Ectodermal cell (in vitro differentiated cells): ENCODE measurements at regions not wholly inside any gene's neighbourhood (a gene's known extent, or its start where the extent isn't known, plus 50 kb on each side); places are given as distances from the start of the nearest gene placed in this dataset.

Experiments used
- H3K27ac ChIP-seq: 2 replicates; pipeline ENCODE4 v1.7.0; 2013; ENCODE audit warnings: mild to moderate bottlenecking, low read depth, low read length; ENCODE audit not compliant: insufficient read depth, poor library complexity, severe bottlenecking
- H3K27me3 ChIP-seq: 2 replicates; pipeline ENCODE4 v1.7.0; 2013; ENCODE audit warnings: mild to moderate bottlenecking, low read length; ENCODE audit not compliant: insufficient read depth, control insufficient read depth, poor library complexity, severe bottlenecking
- H3K36me3 ChIP-seq: one replicate; pipeline ENCODE4 v1.7.0; 2013; ENCODE audit warnings: low read length; ENCODE audit not compliant: control insufficient read depth, insufficient read depth
- H3K4me1 ChIP-seq: one replicate; pipeline ENCODE4 v1.7.0; 2013; ENCODE audit warnings: low read length; ENCODE audit not compliant: control insufficient read depth, insufficient read depth
- H3K4me3 ChIP-seq: 2 replicates; pipeline ENCODE4 v1.7.0; 2013; ENCODE audit warnings: low read depth, low read length, control low read depth; ENCODE audit not compliant: insufficient read depth
- H3K9me3 ChIP-seq: 2 replicates; pipeline ENCODE4 v1.7.0; 2013; ENCODE audit warnings: mild to moderate bottlenecking, low read length, moderate library complexity; ENCODE audit not compliant: control insufficient read depth
- WGBS, 2 experiments: methylation state at CpG; one replicate each; pipeline ENCODE4 v1.1.7; 2013; ENCODE audit warnings: missing lambda C conversion rate in 2 of 2; 5-methylcytosine and 5-hydroxymethylcytosine counted together

- H3K27ac ChIP-seq: no peak overlapping the region
- peaks cover 5% of the 10 kb centered on the region for H3K4me1 ChIP-seq
- H3K36me3 ChIP-seq: no peaks in the 10 kb centered on the region
- WGBS, 2 experiments: 89 to 93% methylated on average over 7 of the region's 7 CpGs
- no peak overlapping the region for H3K4me3 ChIP-seq
- H3K9me3 ChIP-seq: no peaks in the 10 kb centered on the region
- H3K27me3 ChIP-seq: no peaks in the 10 kb centered on the region
Observed at GRCh38 chr3:187914231-187914630, 169.0 kb upstream of the BCL6 start.

- H3K4me3 ChIP-seq: no peak overlapping the region
- H3K27ac ChIP-seq: no peak overlapping the region
- 26 to 36% methylated on average over 2 of the region's 2 CpGs for WGBS, 2 experiments
Observed at GRCh38 chr3:187916072-187916471, 170.8 kb upstream of the BCL6 start.

GRCh38 chr3:187918081-187918644 lies 172.9 kb upstream of the BCL6 start:
- no peaks in the 10 kb centered on the region for H3K9me3 ChIP-seq
- peaks cover 5% of the 10 kb centered on the region for H3K4me1 ChIP-seq
- H3K4me3 ChIP-seq: no peak overlapping the region
- 53 to 60% methylated on average over 3 to 4 of the region's 5 CpGs for WGBS, 2 experiments
- H3K27ac ChIP-seq: no peak overlapping the region
- no peaks in the 10 kb centered on the region for H3K36me3 ChIP-seq
- no peaks in the 10 kb centered on the region for H3K27me3 ChIP-seq

More at GRCh38 chr3:187916072-187916471, 170.8 kb upstream of the BCL6 start:
- H3K27me3 ChIP-seq: no peaks in the 10 kb centered on the region
- no peaks in the 10 kb centered on the region for H3K36me3 ChIP-seq
- no peaks in the 10 kb centered on the region for H3K9me3 ChIP-seq
- H3K4me1 ChIP-seq: peaks cover 5% of the 10 kb centered on the region

- Histone ChIP-seq H3K36me3 (no peaks in the 10 kb centered on the region), H3K4me3 (no peak overlapping the region), H3K27ac (no peak overlapping the region), H3K9me3 (no peaks in the 10 kb centered on the region), H3K4me1 (peaks cover 5% of the 10 kb centered on the region), H3K27me3 (no peaks in the 10 kb centered on the region)
- WGBS, 2 experiments: 93 to 94% methylated on average over 6 of the region's 6 CpGs
Observed at GRCh38 chr3:187919048-187919447, 173.8 kb upstream of the BCL6 start.

GRCh38 chr3:187919544-187919943 lies 174.3 kb upstream of the BCL6 start:
- Histone ChIP-seq H3K4me3 (no peak overlapping the region), H3K36me3 (no peaks in the 10 kb centered on the region), H3K27ac (no peak overlapping the region), H3K4me1 (peaks cover 5% of the 10 kb centered on the region), H3K27me3 (no peaks in the 10 kb centered on the region), H3K9me3 (no peaks in the 10 kb centered on the region)
- 83 to 87% methylated on average over 2 to 3 of the region's 3 CpGs for WGBS, 2 experiments

GRCh38 chr3:187920030-187920429 lies 174.8 kb upstream of the BCL6 start:
- no peaks in the 10 kb centered on the region for H3K9me3 ChIP-seq
- WGBS, 2 experiments: 86 to 92% methylated on average over 1 of the region's 1 CpG
- H3K36me3 ChIP-seq: no peaks in the 10 kb centered on the region
- peaks cover 5% of the 10 kb centered on the region for H3K4me1 ChIP-seq
- H3K4me3 ChIP-seq: no peak overlapping the region
- no peaks in the 10 kb centered on the region for H3K27me3 ChIP-seq
- no peak overlapping the region for H3K27ac ChIP-seq

- no peaks in the 10 kb centered on the region for H3K36me3 ChIP-seq
- H3K4me1 ChIP-seq: peaks cover 4% of the 10 kb centered on the region
- 94 to 97% methylated on average over 6 of the region's 6 CpGs for WGBS, 2 experiments
- no peaks in the 10 kb centered on the region for H3K9me3 ChIP-seq
- H3K27ac ChIP-seq: no peak overlapping the region
- no peaks in the 10 kb centered on the region for H3K27me3 ChIP-seq
- no peak overlapping the region for H3K4me3 ChIP-seq
Observed at GRCh38 chr3:187920913-187921312, 175.6 kb upstream of the BCL6 start.

- no peak overlapping the region for H3K4me3 ChIP-seq
- H3K27me3 ChIP-seq: no peaks in the 10 kb centered on the region
- no peak overlapping the region for H3K27ac ChIP-seq
- no peaks in the 10 kb centered on the region for H3K36me3 ChIP-seq
- no peaks in the 10 kb centered on the region for H3K4me1 ChIP-seq
- 89 to 90% methylated on average over 4 of the region's 4 CpGs for WGBS, 2 experiments
- no peaks in the 10 kb centered on the region for H3K9me3 ChIP-seq
Observed at GRCh38 chr3:187921391-187922074, 176.3 kb upstream of the BCL6 start.

- no peaks in the 10 kb centered on the region for H3K27me3 ChIP-seq
- H3K4me1 ChIP-seq: no peaks in the 10 kb centered on the region
- no peak overlapping the region for H3K4me3 ChIP-seq
- 92 to 100% methylated on average over 2 to 3 of the region's 3 CpGs for WGBS, 2 experiments
- H3K27ac ChIP-seq: no peak overlapping the region
- no peaks in the 10 kb centered on the region for H3K9me3 ChIP-seq
- no peaks in the 10 kb centered on the region for H3K36me3 ChIP-seq
Observed at GRCh38 chr3:187922704-187923416, 177.6 kb upstream of the BCL6 start.

GRCh38 chr3:187924651-187925050 lies 179.4 kb upstream of the BCL6 start:
- Histone ChIP-seq H3K36me3 (no peaks in the 10 kb centered on the region), H3K9me3 (no peaks in the 10 kb centered on the region), H3K4me3 (no peak overlapping the region), H3K27ac (no peak overlapping the region), H3K27me3 (no peaks in the 10 kb centered on the region), H3K4me1 (no peaks in the 10 kb centered on the region)
